ENCODE measurements at regions not wholly inside any gene's neighbourhood (a gene's known extent, or its start where the extent isn't known, plus 50 kb on each side); places are given as distances from the start of the nearest gene placed in this dataset.

DNA sequence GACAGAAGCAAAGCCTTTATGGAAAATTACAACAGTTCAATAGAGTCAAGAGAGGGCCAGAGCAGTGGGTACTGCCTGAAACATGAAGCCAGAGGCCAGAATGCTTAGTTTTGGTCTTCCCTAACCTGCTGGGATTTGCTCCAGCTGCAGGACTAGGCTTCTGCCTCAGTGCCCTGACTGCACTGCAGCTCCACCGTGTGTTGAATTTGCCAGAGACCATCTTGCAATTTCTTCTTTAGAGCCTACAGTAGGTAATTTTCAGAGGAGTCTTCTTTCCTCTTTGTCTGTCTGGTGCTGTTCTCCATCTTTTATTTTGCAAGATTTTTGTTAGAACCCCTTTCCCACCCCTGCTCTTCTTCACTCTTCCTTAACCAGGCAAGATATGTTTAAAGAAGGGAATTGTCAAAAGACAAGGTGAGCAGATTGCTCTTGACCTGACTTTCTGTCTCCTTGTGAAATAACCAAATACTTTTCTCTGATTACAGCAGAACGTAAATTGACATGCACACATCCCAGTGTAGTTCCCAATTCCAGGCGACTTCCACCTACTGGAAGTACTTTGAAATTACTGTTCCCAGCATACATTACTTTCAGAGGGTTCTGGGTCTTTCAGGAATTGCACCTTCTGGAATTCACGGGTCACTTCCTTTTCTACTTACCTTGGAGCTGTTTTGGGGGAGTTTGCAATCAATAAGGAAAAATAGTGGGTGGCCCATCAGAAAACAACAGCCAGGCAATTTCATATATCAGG is 161.2 kb downstream of the MINAR1 start:
- Histone ChIP-seq H3K36me3 (no peaks in the 10 kb centered on the region), H3K4me1 (no peaks in the 10 kb centered on the region), H3K4me3 (no peak overlapping the region), H3K27ac (no peak overlapping the region), H3K9me3 (no peaks in the 10 kb centered on the region), H3K27me3 (no peaks in the 10 kb centered on the region)
- TF ChIP-seq POLR2A (IDR thresholded peaks at IDR 0.05) (no peak), CTCF (IDR thresholded peaks at IDR 0.05) (no peak)
- no peak for DNase-seq
- intact Hi-C loops (cut with DNase I; ENCODE audit: low total_unique reads) = no loop called here

- Histone ChIP-seq H3K27me3 (no peaks in the 10 kb centered on the region), H3K27ac (no peak overlapping the region), H3K36me3 (no peaks in the 10 kb centered on the region), H3K9me3 (no peaks in the 10 kb centered on the region), H3K4me3 (no peak overlapping the region), H3K4me1 (no peaks in the 10 kb centered on the region)
- no peak for DNase-seq
- no peak for TF ChIP-seq POLR2A (IDR thresholded peaks at IDR 0.05)
- TF ChIP-seq CTCF (IDR thresholded peaks at IDR 0.05) = no peak
- intact Hi-C loops (cut with DNase I; ENCODE audit: low total_unique reads) = no loop called here
Observed at GRCh38 chr15:79595306-79595705, 163.2 kb downstream of the MINAR1 start.

GRCh38 chr15:79595995-79596622 is 164.0 kb downstream of the MINAR1 start:
- Histone ChIP-seq H3K4me3 (no peak overlapping the region), H3K36me3 (no peaks in the 10 kb centered on the region), H3K4me1 (no peaks in the 10 kb centered on the region), H3K9me3 (no peaks in the 10 kb centered on the region), H3K27me3 (no peaks in the 10 kb centered on the region), H3K27ac (no peak overlapping the region)
- TF ChIP-seq CTCF (IDR thresholded peaks at IDR 0.05) = peak in 1 of 4 experiments; percentile 40
- no peak for TF ChIP-seq POLR2A (IDR thresholded peaks at IDR 0.05)
- DNase-seq = no peak
- intact Hi-C loops (cut with DNase I; ENCODE audit: low total_unique reads) = no loop called here

GRCh38 chr15:79598639-79599038 is 166.5 kb downstream of the MINAR1 start:
- Histone ChIP-seq H3K27me3 (no peaks in the 10 kb centered on the region), H3K9me3 (no peaks in the 10 kb centered on the region), H3K27ac (no peak overlapping the region), H3K4me3 (no peak overlapping the region), H3K4me1 (no peaks in the 10 kb centered on the region), H3K36me3 (no peaks in the 10 kb centered on the region)
- TF ChIP-seq CTCF (IDR thresholded peaks at IDR 0.05) (no peak), POLR2A (IDR thresholded peaks at IDR 0.05) (no peak)
- DNase-seq = no peak
- intact Hi-C loops (cut with DNase I; ENCODE audit: low total_unique reads) = no loop called here

GRCh38 chr15:79601405-79602086 is 169.4 kb downstream of the MINAR1 start:
- no peak overlapping the region for H3K27ac ChIP-seq
- intact Hi-C loops (cut with DNase I; ENCODE audit: low total_unique reads) = no loop called here
- TF ChIP-seq CTCF (IDR thresholded peaks at IDR 0.05) (no peak), POLR2A (IDR thresholded peaks at IDR 0.05) (no peak)
- no peaks in the 10 kb centered on the region for H3K36me3 ChIP-seq
- no peak overlapping the region for H3K4me3 ChIP-seq
- no peaks in the 10 kb centered on the region for H3K4me1 ChIP-seq
- no peak for DNase-seq
- H3K27me3 ChIP-seq = no peaks in the 10 kb centered on the region
- no peaks in the 10 kb centered on the region for H3K9me3 ChIP-seq

Measured in uterus (tissue), 3 donors.